Activated CD4-positive, CD25-positive, alpha-beta regulatory T cell treated with anti-CD3 and anti-CD28 coated beads, Interleukin-2, amount 50 U/mL, for 72 hours (primary cell): ENCODE measurements at regions not wholly inside any gene's neighbourhood (a gene's known extent, or its start where the extent isn't known, plus 50 kb on each side); places are given as distances from the start of the nearest gene placed in this dataset.
"Not testable (repeated sequence)": the region's sequence is repeated elsewhere in the genome, so short reads cannot be mapped to it uniquely, and the experiment has no call there.

Experiments
- DNase-seq: peaks from one replicate; pipeline ENCODE4 v3.0.0; 2021

- DNase-seq, result no peak
These were observed 212.5 kb upstream of the EEF2KMT start for GRCh38 chr16:5309946-5310611.

GRCh38 chr16:5305023-5305422, 207.4 kb upstream of the EEF2KMT start:
- no peak for DNase-seq

GRCh38 chr16:5302372-5303114, 204.9 kb upstream of the EEF2KMT start:
- DNase-seq, result no peak

GRCh38 chr16:5298202-5298601, 200.6 kb upstream of the EEF2KMT start:
- DNase-seq, result no peak

- DNase-seq, result no peak
These were observed 198.6 kb upstream of the EEF2KMT start for GRCh38 chr16:5296176-5296575.

GRCh38 chr16:5295304-5295703, 197.7 kb upstream of the EEF2KMT start:
- DNase-seq, result not testable (repeated sequence)

- DNase-seq, result not testable (repeated sequence)
These were observed 184.6 kb upstream of the EEF2KMT start for GRCh38 chr16:5282152-5282551.

- no peak for DNase-seq
These were observed 159.9 kb upstream of the EEF2KMT start for GRCh38 chr16:5257462-5257861.

GRCh38 chr16:5252791-5253190, 155.2 kb upstream of the EEF2KMT start:
- no peak for DNase-seq

- not testable (repeated sequence) for DNase-seq
These were observed 149.8 kb upstream of the EEF2KMT start for GRCh38 chr16:5247403-5247802.

- DNase-seq, result not testable (repeated sequence)
These were observed 142.7 kb upstream of the EEF2KMT start for GRCh38 chr16:5240278-5240626.

- peak; percentile 78 for DNase-seq
These were observed 142.1 kb upstream of the EEF2KMT start for GRCh38 chr16:5239472-5240277.

- no peak for DNase-seq
These were observed 137.5 kb upstream of the EEF2KMT start for GRCh38 chr16:5235119-5235518.

GRCh38 chr16:5234295-5235050, 136.9 kb upstream of the EEF2KMT start:
- no peak for DNase-seq

- no peak for DNase-seq
These were observed 133.7 kb upstream of the EEF2KMT start for GRCh38 chr16:5231246-5231759.

- no peak for DNase-seq
These were observed 130.8 kb upstream of the EEF2KMT start for GRCh38 chr16:5228369-5228768.

- DNase-seq, result no peak
These were observed 128.5 kb upstream of the EEF2KMT start for GRCh38 chr16:5225931-5226655.

GRCh38 chr16:5222761-5223160, 125.2 kb upstream of the EEF2KMT start:
- no peak for DNase-seq

GRCh38 chr16:5221831-5222230, 124.2 kb upstream of the EEF2KMT start:
- not testable (repeated sequence) for DNase-seq

GRCh38 chr16:5220705-5221104, 123.1 kb upstream of the EEF2KMT start:
- no peak for DNase-seq

GRCh38 chr16:5216441-5217080, 119.0 kb upstream of the EEF2KMT start:
- DNase-seq, result no peak

- DNase-seq, result no peak
These were observed 118.3 kb upstream of the EEF2KMT start for GRCh38 chr16:5215901-5216300.
